ENCODE measurements at regions not wholly inside any gene's neighbourhood (a gene's known extent, or its start where the extent isn't known, plus 50 kb on each side); places are given as distances from the start of the nearest gene placed in this dataset.

DNA sequence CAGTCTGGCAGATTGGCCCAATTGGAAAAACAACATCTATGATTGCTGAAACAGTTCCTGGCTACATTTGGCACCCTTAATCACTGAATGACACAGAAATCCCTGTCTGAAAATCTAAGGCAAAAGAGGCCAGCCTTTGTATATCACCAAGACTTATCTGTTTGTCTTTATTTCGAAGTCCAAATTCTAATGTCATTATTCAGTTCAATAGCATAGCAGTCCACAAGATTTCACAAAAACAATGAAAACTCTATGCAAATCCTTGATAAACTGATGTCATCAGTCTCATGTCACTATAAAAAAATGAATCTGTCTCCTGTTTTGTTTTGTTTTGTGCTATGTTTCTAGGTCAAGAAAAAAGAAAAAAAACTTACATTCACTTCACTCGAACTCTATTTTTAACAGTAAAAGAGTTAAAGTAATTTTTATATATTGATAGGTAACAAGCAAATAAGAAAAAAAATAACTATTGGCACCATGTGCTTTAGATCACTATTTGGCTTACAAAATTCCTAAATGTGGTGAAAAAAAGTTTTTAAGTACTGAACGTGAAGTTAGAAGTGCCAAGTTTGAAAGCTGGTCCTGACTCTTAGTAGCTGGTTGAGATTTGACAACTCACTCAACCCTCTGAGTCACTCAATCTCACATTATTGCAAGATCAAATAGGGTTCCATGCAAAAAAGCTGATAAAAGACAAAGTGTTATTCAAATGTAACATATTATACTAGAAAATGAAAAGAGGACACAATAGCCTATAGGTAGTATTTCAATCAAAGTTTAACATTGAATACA is 359.3 kb downstream of the IRS1 start (continued):
- TF ChIP-seq, protein P1, sequence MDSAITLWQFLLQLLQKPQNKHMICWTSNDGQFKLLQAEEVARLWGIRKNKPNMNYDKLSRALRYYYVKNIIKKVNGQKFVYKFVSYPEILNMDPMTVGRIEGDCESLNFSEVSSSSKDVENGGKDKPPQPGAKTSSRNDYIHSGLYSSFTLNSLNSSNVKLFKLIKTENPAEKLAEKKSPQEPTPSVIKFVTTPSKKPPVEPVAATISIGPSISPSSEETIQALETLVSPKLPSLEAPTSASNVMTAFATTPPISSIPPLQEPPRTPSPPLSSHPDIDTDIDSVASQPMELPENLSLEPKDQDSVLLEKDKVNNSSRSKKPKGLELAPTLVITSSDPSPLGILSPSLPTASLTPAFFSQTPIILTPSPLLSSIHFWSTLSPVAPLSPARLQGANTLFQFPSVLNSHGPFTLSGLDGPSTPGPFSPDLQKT (IDR thresholded peaks at IDR 0.05; ENCODE audit: borderline replicate concordance, low read depth, low read length), result no peak

DNA sequence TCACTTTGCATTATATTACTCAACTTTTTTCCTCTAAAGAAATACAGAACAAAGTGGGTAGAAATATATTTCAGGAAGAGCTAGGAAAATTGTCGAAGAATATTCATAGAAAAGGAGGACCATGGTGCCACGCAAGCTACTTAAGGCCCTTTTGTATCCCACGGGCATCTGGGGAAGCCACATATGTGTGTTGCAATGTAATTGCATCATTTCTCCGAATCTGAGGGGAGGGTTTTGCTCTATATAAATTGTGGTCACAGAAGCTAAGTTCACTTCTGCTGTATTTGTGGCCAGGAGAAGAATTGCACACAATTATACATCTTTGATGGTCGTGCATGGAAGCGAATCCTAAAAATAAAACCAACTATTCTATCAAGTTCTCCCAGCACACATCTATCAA is 360.3 kb downstream of the IRS1 start:
- no peak for TF ChIP-seq ZNF214 (tag by site-specific recombination; IDR thresholded peaks at IDR 0.05; ENCODE audit: borderline replicate concordance)
- TF ChIP-seq MEIS1 (CRISPR knock-in tag; IDR thresholded peaks at IDR 0.05; ENCODE audit: borderline replicate concordance), result no peak
- TF ChIP-seq, protein P2, sequence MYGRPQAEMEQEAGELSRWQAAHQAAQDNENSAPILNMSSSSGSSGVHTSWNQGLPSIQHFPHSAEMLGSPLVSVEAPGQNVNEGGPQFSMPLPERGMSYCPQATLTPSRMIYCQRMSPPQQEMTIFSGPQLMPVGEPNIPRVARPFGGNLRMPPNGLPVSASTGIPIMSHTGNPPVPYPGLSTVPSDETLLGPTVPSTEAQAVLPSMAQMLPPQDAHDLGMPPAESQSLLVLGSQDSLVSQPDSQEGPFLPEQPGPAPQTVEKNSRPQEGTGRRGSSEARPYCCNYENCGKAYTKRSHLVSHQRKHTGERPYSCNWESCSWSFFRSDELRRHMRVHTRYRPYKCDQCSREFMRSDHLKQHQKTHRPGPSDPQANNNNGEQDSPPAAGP (tag by site-specific recombination; IDR thresholded peaks at IDR 0.05), result no peak
- TF ChIP-seq GLI2 (tag by site-specific recombination; IDR thresholded peaks at IDR 0.05; ENCODE audit: borderline replicate concordance, low read depth), result no peak
- TF ChIP-seq ZNF37A (tag by site-specific recombination; IDR thresholded peaks at IDR 0.05), result no peak
- no peak for TF ChIP-seq ZNF677 (tag by site-specific recombination; IDR thresholded peaks at IDR 0.05)
- TF ChIP-seq ZNF157 (tag by site-specific recombination; IDR thresholded peaks at IDR 0.05), result no peak
- TF ChIP-seq ZNF776 (tag by site-specific recombination; IDR thresholded peaks at IDR 0.05; ENCODE audit: borderline replicate concordance), result no peak
- H3K4me3 ChIP-seq (ENCODE audit: low read depth, low read length), result no peak overlapping the region
- no peaks in the 10 kb centered on the region for H3K9me3 ChIP-seq (ENCODE audit: control insufficient read depth, insufficient read depth, low read depth, low read length)
- no peak overlapping the region for H3K27ac ChIP-seq (ENCODE audit: extremely low read depth, low read depth, low read length)
- POLR2A ChIA-PET, result no interaction called here
- CTCF ChIA-PET, result no interaction called here
- no peaks in the 10 kb centered on the region for H3K4me1 ChIP-seq (ENCODE audit: control insufficient read depth, insufficient read depth, low read length)
- H3K36me3 ChIP-seq (ENCODE audit: control insufficient read depth in 2 of 2, insufficient read depth in 1 of 2, low read length in 2 of 2), result no peaks in the 10 kb centered on the region

DNA sequence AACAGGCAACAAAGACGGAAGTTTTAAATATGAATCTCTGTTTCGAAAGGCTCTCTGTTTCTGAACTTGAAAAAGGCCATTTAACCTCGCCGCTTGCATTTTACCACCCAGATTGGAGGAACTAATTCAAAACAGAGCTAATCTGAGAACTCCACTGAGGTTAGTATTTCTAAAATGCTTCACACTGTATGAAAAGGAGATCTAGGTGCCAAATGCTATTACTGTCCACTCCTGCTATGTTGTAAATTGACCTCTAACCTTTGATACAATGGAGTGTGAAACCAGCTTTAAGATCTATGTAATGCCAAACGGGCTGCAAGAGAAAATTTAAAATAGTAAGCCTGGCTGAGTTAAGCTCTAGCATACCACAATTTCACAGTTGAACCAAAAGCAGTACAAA is 364.5 kb downstream of the IRS1 start:
- Histone ChIP-seq H3K36me3 (ENCODE audit: control insufficient read depth in 2 of 2, insufficient read depth in 1 of 2, low read length in 2 of 2) (no peaks in the 10 kb centered on the region), H3K4me1 (ENCODE audit: control insufficient read depth, insufficient read depth, low read length) (no peaks in the 10 kb centered on the region), H3K4me3 (ENCODE audit: low read depth, low read length) (no peak overlapping the region), H3K9me3 (ENCODE audit: control insufficient read depth, insufficient read depth, low read depth, low read length) (no peaks in the 10 kb centered on the region), H3K27ac (ENCODE audit: extremely low read depth, low read depth, low read length) (no peak overlapping the region)
- CTCF ChIA-PET, result interaction anchor here (0.6 to 1.5 kb wide), 2 partner anchors 60 to 220 kb away, joined by 3 read pairs; no protein-coding TSS in a partner anchor
- POLR2A ChIA-PET, result no interaction called here
- TF ChIP-seq SCRT1 (tag by site-specific recombination; IDR thresholded peaks at IDR 0.05; ENCODE audit: borderline replicate concordance) (no peak), OSR2 (tag by site-specific recombination; IDR thresholded peaks at IDR 0.05) (no peak), ZNF416 (tag by site-specific recombination; IDR thresholded peaks at IDR 0.05) (no peak), ZNF394 (tag by site-specific recombination; IDR thresholded peaks at IDR 0.05; ENCODE audit: borderline replicate concordance) (no peak), MEIS1 (CRISPR knock-in tag; IDR thresholded peaks at IDR 0.05; ENCODE audit: borderline replicate concordance) (no peak), ZBTB7A (tag by site-specific recombination; IDR thresholded peaks at IDR 0.05; ENCODE audit: low read depth) (no peak), ZNF76 (tag by site-specific recombination; IDR thresholded peaks at IDR 0.05; ENCODE audit: borderline replicate concordance, low read depth) (no peak), ZNF701 (tag by site-specific recombination; IDR thresholded peaks at IDR 0.05) (no peak), ZNF221 (tag by site-specific recombination; IDR thresholded peaks at IDR 0.05; ENCODE audit: borderline replicate concordance) (no peak), ZNF112 (tag by site-specific recombination; IDR thresholded peaks at IDR 0.05) (no peak), ZBTB20 (tag by site-specific recombination; IDR thresholded peaks at IDR 0.05) (no peak), ZNF830 (tag by site-specific recombination; IDR thresholded peaks at IDR 0.05; ENCODE audit: low read depth) (no peak), ZNF473 (tag by site-specific recombination; IDR thresholded peaks at IDR 0.05) (no peak)
- TF ChIP-seq, protein P3, sequence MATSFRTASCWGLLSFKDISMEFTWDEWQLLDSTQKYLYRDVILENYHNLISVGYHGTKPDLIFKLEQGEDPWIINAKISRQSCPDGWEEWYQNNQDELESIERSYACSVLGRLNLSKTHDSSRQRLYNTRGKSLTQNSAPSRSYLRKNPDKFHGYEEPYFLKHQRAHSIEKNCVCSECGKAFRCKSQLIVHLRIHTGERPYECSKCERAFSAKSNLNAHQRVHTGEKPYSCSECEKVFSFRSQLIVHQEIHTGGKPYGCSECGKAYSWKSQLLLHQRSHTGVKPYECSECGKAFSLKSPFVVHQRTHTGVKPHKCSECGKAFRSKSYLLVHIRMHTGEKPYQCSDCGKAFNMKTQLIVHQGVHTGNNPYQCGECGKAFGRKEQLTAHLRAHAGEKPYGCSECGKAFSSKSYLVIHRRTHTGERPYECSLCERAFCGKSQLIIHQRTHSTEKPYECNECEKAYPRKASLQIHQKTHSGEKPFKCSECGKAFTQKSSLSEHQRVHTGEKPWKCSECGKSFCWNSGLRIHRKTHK (tag by site-specific recombination; IDR thresholded peaks at IDR 0.05), result no peak
- TF ChIP-seq, protein P4, sequence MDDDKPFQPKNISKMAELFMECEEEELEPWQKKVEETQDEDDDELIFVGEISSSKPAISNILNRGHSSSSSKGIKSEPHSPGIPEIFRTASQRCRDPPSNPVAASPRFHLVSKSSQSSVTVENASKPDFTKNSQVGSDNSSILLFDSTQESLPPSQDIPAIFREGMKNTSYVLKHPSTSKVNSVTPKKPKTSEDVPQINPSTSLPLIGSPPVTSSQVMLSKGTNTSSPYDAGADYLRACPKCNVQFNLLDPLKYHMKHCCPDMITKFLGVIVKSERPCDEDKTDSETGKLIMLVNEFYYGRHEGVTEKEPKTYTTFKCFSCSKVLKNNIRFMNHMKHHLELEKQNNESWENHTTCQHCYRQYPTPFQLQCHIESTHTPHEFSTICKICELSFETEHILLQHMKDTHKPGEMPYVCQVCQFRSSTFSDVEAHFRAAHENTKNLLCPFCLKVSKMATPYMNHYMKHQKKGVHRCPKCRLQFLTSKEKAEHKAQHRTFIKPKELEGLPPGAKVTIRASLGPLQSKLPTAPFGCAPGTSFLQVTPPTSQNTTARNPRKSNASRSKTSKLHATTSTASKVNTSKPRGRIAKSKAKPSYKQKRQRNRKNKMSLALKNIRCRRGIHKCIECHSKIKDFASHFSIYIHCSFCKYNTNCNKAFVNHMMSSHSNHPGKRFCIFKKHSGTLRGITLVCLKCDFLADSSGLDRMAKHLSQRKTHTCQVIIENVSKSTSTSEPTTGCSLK (tag by site-specific recombination; IDR thresholded peaks at IDR 0.05), result no peak
- TF ChIP-seq, protein P5, sequence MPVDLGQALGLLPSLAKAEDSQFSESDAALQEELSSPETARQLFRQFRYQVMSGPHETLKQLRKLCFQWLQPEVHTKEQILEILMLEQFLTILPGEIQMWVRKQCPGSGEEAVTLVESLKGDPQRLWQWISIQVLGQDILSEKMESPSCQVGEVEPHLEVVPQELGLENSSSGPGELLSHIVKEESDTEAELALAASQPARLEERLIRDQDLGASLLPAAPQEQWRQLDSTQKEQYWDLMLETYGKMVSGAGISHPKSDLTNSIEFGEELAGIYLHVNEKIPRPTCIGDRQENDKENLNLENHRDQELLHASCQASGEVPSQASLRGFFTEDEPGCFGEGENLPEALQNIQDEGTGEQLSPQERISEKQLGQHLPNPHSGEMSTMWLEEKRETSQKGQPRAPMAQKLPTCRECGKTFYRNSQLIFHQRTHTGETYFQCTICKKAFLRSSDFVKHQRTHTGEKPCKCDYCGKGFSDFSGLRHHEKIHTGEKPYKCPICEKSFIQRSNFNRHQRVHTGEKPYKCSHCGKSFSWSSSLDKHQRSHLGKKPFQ (tag by site-specific recombination; IDR thresholded peaks at IDR 0.05), result no peak
